HG02759 (cell line): ENCODE measurements at regions not wholly inside any gene's neighbourhood (a gene's known extent, or its start where the extent isn't known, plus 50 kb on each side); places are given as distances from the start of the nearest gene placed in this dataset.
"Not testable (repeated sequence)": the region's sequence is repeated elsewhere in the genome, so short reads cannot be mapped to it uniquely, and the experiment has no call there.

Source experiments
- ATAC-seq: cut with Tn5 transposase; IDR thresholded peaks from one replicate; pipeline ENCODE4 v1.9.1; 2021; ENCODE audit warnings: mild to moderate bottlenecking, moderate library complexity; ENCODE audit not compliant: unreplicated experiment

DNA sequence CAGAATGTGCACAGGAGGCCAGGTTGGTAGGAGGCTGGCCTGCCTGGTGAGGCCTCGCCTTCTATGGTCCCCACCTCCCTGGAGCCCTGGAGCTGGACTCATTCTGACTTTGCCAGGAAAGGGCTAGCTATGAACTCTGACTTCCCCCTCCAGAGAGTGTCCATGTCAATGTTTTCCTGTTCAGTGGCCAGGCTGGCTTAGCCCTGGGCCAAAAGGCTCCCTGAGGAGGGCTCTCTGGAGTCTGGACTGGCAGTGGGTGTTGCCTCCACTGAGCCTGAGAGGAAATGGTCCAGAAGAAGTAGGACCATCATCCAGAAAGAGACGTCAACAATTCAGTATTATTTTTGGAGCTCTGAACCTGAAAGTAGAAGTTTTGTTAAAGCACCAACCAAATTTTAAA, 178.7 kb downstream of the CHIC2 start:
- no peak for ATAC-seq

DNA sequence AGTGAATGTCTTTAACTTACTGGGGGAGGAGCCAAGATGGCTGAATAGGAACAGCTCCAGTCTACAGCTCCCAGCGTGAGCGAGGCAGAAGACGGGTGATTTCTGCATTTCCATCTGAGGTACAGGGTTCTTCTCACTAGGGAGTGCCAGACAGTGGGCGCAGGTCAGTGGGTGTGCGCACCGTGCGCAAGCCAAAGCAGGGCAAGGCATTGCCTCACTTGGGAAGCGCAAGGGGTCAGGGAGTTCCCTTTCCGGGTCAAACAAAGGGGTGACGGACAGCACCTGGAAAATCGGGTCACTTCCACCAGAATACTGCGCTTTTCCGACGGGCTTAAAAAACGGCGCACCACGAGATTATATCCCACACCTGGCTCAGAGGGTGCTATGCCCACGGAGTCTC, 187.3 kb downstream of the CHIC2 start:
- ATAC-seq = not testable (repeated sequence)

DNA sequence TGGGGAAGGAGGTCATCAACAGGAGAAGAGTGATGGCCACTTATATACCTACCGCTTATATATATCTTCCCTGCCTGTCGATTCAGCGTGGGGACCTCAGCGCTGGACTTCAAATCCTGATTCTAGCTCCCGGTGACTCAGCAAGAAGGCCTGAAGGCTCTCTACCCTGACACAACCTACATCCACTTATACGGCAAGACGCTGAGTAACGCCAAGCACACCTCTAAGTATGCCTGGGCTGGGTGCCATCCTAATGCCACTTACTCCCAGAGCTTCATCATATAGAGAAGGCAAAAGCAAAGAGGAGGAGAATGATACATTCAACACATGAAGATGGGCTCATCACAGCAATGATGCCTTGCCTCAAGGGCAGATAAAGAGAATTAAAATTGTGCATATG, 198.3 kb downstream of the CHIC2 start:
- no peak for ATAC-seq

DNA sequence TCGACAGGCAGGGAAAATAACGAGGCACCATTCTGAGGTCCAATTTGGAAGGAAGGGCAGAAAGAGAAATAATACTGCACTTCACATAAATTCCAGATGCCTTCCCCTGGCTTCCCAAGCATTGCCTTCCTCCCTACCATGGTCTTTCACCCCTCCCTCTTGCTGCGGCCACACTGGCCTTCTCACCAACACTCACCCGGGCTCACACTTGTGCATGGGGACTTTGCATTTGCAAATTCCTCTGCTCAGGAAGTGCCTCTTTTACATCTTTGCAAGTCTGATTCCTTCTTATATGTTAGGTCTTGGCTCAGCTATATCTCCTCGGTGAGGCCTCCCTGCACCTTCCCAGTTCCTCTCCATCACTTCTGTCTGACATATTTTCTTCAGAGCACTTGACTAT, 199.4 kb downstream of the CHIC2 start:
- ATAC-seq = no peak

DNA sequence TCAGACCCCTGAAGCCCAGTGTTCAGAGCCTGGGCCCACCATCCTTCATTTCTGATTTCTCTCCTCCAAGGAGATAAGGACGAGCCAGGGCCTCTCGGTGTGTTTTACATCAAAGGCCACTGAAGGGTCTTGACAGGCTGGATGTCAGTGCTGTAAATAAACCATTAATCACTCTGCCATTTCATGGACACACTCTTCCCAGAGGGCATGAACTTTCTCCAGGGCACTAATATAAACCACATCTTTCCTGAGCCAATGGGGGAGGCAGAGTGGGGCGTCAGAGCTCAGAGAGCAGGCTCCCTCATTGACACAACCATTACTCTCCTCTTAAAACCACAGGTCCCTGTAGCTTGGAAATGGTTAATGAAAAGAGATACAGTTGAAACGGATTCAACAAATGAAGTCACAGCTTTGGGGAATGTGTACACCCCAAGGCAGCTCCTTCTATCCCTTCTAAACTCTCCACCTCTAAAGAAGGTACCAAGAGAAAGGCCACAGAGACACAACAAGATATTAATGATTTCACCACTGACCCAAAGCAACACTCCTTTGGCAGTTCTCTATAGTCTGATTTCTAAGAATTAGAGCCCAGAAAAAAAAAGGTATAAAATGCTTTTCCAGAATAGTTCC, 200.6 kb downstream of the CHIC2 start:
- ATAC-seq = no peak

DNA sequence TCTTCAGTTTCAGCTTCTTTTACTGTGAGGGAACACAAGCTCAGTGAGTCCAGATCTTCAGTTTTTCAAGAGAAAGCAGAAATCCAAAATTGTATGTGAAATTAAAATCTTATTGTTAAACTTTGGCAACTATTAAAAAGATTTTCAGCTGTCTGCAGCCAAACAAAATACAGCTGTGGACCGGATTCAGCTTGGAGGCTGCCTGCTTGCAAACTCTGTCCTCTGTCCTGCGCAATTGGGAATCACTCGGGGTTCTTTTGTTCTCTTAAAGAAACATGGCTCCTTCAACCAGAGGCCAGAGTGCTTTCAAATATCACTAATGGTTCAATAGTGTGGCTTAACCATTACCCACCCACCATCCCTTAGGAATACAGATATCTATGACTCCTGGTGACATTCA, 201.2 kb downstream of the CHIC2 start:
- ATAC-seq = no peak

DNA sequence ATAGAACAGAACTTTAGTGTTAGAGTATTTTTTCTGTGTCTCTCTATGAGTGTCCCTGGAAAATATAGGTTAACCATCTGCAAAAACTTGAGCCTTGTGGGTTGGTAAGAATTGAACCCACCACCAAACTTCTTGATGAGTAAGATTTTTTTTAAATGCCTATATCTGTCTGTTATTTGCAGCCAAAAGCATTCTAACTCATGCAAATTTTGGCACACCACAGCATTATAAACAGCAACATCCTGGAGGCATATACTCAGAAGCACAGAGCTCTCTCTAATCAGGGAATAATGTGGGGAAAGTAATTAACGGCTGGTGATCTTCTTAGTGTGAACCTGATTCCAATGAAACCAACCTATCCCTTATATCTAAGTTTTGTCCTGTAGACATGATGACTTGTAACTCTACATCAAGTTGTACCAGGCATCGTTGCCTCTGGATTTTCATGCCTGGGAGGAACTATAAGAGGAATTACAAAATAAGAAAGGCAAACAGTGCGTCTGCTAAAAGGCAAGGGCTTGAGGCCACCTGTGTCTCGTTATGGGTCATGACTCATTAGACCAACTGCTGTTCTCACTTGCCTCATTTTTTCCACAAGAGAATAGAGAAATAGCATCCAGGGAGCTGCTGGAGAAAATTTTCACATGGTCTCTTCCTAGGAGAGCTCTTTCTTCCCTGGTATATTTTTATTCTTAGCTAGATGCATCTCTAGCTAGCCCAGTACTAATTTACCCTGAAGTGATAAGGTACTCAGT, 202.4 kb downstream of the CHIC2 start:
- no peak for ATAC-seq

DNA sequence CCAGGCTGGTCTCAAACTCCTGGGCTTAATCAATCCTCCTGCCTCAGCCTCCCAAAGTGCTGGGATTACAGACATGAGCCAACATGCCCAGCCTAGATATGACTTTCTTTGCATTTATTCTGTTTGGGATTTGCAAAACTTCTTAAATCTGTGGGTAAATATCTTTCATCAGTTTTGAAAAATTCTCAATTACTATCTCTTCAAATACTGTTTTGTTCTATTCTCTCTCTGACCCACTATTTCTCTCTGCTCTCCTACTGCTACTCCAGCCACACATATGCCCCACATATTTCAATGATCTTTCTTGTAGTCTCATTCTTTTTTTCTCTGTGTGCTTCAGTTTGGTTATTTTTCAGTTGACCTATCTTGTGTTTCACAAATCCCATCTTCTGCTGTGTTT, 205.1 kb downstream of the CHIC2 start:
- no peak for ATAC-seq

DNA sequence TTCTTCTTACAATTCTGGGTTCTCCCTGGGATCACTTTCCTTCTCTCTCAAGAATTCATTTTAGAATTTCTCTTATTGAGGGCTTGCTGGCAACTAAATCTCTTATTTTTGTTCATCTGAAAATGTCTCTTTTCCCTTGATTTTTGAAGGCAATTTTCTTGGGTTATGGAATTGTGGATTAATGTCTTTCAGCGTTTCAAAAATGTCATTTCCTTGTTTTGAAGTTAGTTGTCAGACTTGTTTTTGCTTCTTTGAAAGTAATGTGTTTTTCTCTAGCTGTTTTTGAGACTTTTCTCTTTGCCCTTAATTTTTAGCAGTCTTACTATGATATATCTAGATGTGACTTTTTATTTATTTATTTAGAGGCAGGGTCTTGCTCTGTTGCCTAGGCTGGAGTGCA, 205.7 kb downstream of the CHIC2 start:
- ATAC-seq = no peak

DNA sequence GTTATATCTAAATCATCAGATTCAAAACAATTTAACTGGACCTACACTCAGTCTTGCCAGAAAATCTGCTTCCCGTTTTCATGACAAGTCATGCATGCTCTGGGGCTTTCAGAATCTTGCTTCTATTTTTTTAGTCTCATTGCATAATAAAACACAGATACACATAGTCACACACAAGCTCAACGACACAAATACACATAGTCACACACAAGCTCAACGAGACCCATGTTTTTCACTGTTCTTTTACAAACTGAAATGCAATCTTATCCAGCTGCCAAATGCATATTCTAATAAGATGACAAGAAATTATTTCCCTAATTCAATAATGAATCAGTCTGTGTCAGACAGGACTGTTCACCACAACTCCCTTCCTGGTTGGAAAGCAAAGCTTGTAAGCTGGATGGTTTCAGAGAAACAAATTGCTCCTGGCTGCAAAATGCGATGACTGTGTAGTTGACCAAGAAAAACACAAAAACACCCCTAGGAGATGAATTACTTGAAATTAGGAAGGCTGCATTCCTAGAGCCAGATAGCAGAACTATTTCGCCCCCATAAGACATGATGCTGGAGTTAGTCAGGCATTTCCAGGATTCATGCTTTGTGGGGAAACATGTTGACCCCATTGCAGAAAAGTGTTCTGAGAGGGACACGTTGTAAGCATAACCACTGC, 208.7 kb downstream of the CHIC2 start:
- ATAC-seq = no peak

DNA sequence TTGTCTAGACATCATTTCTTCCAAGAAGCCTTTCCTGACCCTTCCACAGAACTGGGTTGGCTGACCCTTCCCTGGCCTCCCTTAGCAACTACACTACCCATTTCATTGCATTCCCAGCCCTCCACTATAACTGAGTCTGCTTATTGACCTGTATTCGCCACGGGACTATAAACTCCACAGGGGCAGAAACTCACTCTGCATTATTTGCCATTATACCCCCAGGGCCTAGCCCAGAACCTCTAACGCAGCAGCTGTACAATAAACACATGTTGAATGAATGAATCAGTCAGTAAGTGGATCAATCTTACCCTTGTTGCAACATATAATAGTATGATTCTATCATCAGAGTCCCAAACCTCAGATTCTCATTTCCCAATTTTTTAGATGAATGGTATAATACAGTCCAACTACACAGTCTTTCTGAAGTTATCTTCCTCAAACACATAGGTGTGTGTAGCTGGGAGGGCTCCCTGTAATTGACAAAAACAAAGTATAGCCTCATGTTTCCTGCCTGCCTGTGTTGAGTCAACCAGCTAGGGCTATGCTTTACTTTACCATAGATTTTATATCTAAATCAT, 209.3 kb downstream of the CHIC2 start:
- no peak for ATAC-seq

DNA sequence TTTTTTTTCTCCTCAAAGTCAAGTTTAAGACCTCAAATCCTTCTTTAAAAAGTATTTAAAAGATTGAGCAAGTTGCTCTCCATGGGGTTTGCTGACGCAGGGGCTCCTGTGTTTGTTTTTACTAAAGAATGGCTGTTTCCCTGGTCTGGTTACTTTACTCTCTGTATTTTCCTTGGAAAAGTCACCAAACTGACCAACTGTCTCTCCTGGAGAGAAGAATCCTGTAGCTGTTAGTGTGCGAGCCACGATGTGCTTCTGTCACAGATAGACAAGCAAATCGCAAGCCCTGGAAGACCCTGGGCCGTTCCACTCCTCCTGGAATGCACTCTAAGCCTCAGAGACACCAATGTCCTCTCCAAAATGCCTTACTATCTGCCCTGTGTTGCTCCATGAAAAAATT, 212.1 kb downstream of the CHIC2 start:
- ATAC-seq = no peak

DNA sequence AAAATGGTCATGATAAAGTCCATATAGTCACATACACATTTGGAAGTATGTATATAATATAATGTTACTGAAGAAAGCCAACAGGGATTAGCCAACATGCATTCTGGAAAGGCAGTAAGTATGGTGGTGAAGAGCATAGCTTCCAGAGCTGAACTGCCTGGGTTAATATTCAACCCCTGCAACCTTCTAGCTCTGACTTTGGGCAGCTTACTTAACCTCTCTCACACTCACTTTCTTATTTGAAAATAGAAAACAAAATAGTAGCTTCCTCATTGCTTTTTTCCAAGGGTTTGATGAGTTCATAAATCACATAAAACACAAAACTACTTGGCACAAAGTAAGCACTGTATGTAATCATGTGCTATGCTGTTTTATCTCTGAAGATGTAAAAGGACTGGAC, 216.4 kb downstream of the CHIC2 start:
- no peak for ATAC-seq

DNA sequence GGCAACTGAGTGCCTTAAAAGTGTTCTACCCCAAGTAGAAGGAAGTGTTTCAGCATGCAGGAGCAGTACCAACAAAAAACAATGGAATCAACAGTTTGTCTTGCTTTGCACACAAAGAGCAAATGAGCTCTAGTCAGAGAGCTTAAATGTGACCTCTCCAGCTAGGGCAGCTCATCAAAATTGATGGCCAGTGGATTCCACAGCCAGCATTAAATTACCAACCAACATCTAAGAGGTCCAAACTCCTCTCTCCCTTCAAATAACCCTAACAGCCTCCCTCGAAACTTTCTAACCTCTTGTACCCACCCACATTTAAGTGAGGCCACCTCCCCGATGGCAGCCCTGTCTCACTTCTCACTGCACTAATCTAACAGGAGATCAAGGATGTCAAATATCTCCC, 219.9 kb downstream of the CHIC2 start:
- ATAC-seq = no peak

DNA sequence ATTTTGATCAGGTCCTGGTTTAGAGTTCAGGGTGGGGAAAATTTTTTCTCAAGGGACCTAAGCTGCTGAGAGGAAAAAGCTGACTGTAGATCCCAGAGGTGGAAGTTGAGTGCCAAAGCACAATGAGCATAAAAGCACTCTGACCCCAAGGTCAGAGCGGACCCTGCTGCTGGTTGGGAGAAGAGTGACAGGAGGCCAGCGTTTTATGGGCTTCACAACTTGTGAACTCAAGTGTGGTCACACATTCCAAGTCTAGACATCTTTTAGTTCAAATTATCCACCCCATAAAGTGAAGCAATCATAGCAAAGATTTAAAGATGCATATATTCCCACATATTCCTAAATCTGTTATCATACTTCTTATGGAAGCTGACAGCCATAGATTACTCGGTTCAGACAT, 220.3 kb downstream of the CHIC2 start:
- no peak for ATAC-seq

DNA sequence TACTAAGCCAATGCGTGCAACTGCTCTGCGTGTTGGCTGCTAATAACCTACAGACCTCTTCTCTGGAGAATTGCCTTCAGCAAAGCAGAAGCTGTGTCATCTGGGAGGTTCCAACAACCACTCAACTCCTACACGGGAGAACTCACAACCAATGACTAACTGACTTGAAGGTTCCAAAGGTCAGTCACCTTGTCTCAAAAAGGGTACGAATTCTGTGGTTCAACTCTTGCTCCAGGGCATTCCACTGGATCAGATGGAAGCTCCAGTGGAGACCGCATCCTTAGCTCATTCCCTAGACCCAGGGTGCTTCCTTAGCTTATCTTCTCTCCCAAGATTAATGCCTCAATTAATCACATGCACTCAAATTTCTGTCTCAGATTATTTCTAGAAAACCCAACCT, 222.7 kb downstream of the CHIC2 start:
- no peak for ATAC-seq

DNA sequence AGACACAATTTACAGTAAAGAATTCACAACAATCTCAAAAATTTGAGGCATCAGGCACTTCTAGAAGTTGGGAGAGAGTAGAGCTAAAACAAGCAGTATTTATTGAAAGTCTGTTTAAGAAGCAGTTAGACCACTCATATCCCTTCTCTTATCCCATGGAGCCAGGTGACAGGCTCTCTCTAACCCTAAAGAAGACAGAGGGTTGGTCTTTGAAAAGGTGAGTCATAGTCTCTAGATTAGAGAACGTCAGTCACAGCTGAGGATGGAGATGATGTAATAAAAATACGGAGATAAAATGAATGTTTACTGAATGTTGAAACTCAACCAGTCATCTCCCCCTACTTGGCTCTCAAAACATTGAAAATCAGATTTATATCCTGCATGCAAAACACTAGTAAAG, 223.8 kb downstream of the CHIC2 start:
- ATAC-seq = no peak

DNA sequence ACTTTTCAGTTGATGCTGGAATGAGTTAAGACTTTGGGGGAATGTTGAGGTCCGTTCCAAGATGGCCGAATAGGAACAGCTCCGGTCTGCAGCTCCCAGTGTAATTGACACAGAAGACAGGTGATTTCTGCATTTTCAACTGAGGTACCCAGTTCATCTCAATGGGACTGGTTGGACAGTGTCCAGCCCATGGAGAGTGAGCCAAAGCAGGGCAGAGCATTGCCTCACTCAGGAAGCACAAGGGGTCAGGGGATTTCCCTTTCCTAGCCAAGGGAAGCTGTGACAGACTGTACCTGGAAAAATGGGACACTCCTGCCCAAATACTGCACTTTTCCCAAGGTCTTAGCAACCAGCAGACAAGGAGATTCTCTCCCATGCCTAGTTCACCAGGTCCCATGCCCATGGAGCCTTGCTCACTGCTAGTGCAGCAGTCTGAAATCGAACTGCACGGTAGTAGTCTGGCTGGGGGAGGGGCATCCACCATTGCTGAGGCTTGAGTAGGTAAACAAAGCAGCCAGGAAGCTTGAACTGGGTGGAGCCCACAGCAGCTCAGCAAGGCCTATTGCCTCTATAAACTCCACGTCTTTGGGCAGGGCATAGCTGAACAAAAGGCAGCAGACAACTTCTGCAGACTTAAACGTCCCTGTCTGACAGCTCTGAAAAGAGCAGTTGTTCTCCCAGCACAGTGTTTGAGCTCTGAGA, 231.0 kb downstream of the CHIC2 start:
- not testable (repeated sequence) for ATAC-seq

DNA sequence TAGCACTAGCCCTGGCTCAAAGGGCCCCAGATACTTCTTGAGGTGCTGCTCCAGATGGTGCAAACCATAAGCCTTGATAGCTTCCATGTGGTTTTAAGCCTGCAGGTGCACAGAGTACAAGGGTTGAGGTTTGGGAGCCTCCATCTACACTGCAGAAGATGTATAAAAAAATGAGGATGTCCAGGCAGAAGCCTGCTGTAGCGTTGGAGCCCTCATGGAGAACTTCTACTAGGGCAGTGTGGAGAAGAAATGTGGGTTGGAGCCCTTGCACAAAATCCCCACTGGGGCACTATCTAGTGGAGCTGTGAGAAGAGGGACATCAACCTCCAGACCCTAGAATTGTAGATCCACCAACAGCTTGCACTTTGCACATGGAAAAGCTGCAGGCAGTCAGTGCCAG, 231.9 kb downstream of the CHIC2 start:
- no peak for ATAC-seq

DNA sequence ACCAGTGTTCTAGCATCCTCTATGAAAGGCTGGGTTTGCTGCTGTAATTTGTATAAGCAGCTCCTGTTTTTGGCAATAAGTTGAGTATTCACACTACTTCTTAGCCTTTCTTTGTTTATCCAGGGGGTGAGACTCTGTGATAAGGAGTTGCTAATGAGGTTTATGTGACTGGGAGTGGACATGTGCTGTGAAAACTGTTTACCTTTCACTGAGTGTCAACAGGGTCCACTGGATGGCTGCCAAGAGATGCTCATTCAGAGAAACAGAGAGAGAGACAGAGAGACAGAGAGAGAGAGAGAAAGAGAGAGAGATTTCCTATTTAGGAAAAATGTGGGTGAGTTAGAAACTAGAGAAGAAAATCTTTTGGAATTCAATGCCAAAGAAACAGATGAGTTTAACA, 233.9 kb downstream of the CHIC2 start:
- no peak for ATAC-seq

DNA sequence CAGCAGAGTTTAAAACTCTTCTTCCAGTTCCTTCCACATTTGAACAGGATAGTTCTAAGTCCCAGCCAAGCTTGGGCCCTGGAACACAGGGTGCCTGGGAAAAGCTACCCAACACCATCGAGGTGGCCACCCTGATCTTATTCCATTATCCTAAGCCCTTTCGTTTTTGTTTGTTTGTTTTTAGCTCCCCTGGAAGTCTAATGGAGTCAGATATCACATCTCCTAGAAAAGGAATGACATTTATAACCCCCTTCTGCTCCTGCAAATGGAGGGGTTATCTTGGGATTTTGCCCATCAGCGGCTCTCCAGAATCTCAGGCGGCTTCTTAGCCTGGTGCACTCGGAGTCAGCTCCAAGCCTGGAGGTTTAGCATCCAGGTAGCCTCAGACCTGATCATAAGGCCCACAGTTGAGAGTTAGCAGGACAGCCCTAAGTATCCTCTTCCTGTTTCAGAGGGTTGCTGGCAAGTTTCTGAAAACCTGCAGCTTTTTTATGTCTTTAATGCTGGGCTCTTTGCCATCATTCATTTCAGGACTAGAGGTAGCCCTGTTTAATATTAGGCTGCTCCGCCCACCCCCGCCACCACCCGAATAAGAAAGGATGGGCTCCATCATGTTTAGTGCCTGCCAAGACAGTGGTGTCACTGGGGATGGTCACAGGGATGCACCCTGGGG, 230.0 kb upstream of the LNX1 start:
- ATAC-seq = no peak
